Adipocyte (in vitro differentiated cells): ENCODE measurements at regions not wholly inside any gene's neighbourhood (a gene's known extent, or its start where the extent isn't known, plus 50 kb on each side); places are given as distances from the start of the nearest gene placed in this dataset.
"Not testable (repeated sequence)": the region's sequence is repeated elsewhere in the genome, so short reads cannot be mapped to it uniquely, and the experiment has no call there.

Experiments used
- DNase-seq: peaks from one replicate; pipeline ENCODE4 v3.0.0-alpha.2; 2015; ENCODE audit warnings: low read depth
- H3K27me3 ChIP-seq: replicated peaks from 2 replicates; pipeline ENCODE4 v1.7.0; 2013; ENCODE audit warnings: mild to moderate bottlenecking, low read length, moderate library complexity; ENCODE audit not compliant: control insufficient read depth, insufficient read depth
- H3K36me3 ChIP-seq: 2 replicates; pipeline ENCODE4 v1.7.0; 2013; ENCODE audit warnings: low read length, mild to moderate bottlenecking, moderate library complexity; ENCODE audit not compliant: control insufficient read depth, insufficient read depth, severe bottlenecking
- H3K4me1 ChIP-seq: 2 replicates; pipeline ENCODE4 v1.7.0; 2013; ENCODE audit warnings: mild to moderate bottlenecking, low read length, moderate library complexity; ENCODE audit not compliant: control insufficient read depth, insufficient read depth
- H3K4me3 ChIP-seq: 2 replicates; pipeline ENCODE4 v1.7.0; 2013; ENCODE audit warnings: mild to moderate bottlenecking, low read length, moderate library complexity
- H3K9ac ChIP-seq: 2 replicates; pipeline ENCODE4 v1.7.0; 2013; ENCODE audit warnings: mild to moderate bottlenecking, low read length, moderate library complexity
- H3K9me3 ChIP-seq: 2 replicates; pipeline ENCODE4 v1.7.0; 2013; ENCODE audit warnings: mild to moderate bottlenecking, low read length, moderate library complexity; ENCODE audit not compliant: control insufficient read depth

GRCh38 chr3:96483191-96483590, 331.2 kb upstream of the EPHA6 start:
- not testable (repeated sequence) for H3K9me3 ChIP-seq, H3K36me3 ChIP-seq, DNase-seq, H3K9ac ChIP-seq, H3K27me3 ChIP-seq, H3K4me1 ChIP-seq, H3K4me3 ChIP-seq

- DNase-seq = no peak
- no peak overlapping the region for H3K9ac ChIP-seq
- H3K4me3 ChIP-seq = no peak overlapping the region
- no peaks in the 10 kb centered on the region for H3K27me3 ChIP-seq
- H3K36me3 ChIP-seq = no peaks in the 10 kb centered on the region
- no peaks in the 10 kb centered on the region for H3K9me3 ChIP-seq
- peaks cover 3% of the 10 kb centered on the region for H3K4me1 ChIP-seq
Observed at GRCh38 chr3:96483781-96484180, 330.6 kb upstream of the EPHA6 start.

- no peaks in the 10 kb centered on the region for H3K27me3 ChIP-seq
- no peak overlapping the region for H3K4me3 ChIP-seq
- H3K9me3 ChIP-seq = no peaks in the 10 kb centered on the region
- DNase-seq = no peak
- H3K4me1 ChIP-seq = peaks cover 3% of the 10 kb centered on the region
- no peak overlapping the region for H3K9ac ChIP-seq
- no peaks in the 10 kb centered on the region for H3K36me3 ChIP-seq
Observed at GRCh38 chr3:96488708-96489107, 325.7 kb upstream of the EPHA6 start.

- no peaks in the 10 kb centered on the region for H3K9me3 ChIP-seq
- no peaks in the 10 kb centered on the region for H3K27me3 ChIP-seq
- no peaks in the 10 kb centered on the region for H3K36me3 ChIP-seq
- DNase-seq = no peak
- no peak overlapping the region for H3K9ac ChIP-seq
- H3K4me1 ChIP-seq = peaks cover 3% of the 10 kb centered on the region
- H3K4me3 ChIP-seq = no peak overlapping the region
Observed at GRCh38 chr3:96491023-96491422, 323.4 kb upstream of the EPHA6 start.

- no peak for DNase-seq
- Histone ChIP-seq H3K9ac (no peak overlapping the region), H3K4me1 (peaks cover under 1% of the 10 kb centered on the region), H3K4me3 (no peak overlapping the region), H3K27me3 (no peaks in the 10 kb centered on the region), H3K36me3 (no peaks in the 10 kb centered on the region), H3K9me3 (no peaks in the 10 kb centered on the region)
Observed at GRCh38 chr3:96491868-96492267, 322.5 kb upstream of the EPHA6 start.

- Histone ChIP-seq H3K4me3 (no peak overlapping the region), H3K36me3 (no peaks in the 10 kb centered on the region), H3K9ac (no peak overlapping the region), H3K9me3 (no peaks in the 10 kb centered on the region), H3K27me3 (no peaks in the 10 kb centered on the region), H3K4me1 (no peaks in the 10 kb centered on the region)
- no peak for DNase-seq
Observed at GRCh38 chr3:96510334-96510733, 304.1 kb upstream of the EPHA6 start.

DNA sequence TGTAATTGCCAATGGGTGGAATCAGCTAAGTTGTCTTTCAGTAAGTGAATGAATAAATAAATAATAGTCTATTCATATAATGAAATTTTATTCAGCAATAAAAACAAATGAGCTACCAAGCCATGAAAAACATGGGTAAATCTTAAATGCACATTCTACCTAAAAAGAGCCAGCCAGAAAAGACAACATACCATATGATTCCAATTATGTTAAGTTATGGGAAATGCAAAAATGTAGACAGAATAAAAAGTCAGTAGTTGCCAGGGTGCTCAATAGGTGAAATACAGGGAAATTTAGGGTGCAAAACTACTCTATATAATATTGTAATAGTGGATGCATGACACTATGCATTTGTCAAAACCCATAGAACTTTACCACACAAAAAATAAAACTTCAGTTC, 277.2 kb upstream of the EPHA6 start:
- no peak for DNase-seq
- H3K36me3 ChIP-seq = no peaks in the 10 kb centered on the region
- H3K4me3 ChIP-seq = no peak overlapping the region
- no peak overlapping the region for H3K9ac ChIP-seq
- no peaks in the 10 kb centered on the region for H3K9me3 ChIP-seq
- no peaks in the 10 kb centered on the region for H3K27me3 ChIP-seq
- H3K4me1 ChIP-seq = no peaks in the 10 kb centered on the region

- no peaks in the 10 kb centered on the region for H3K36me3 ChIP-seq
- no peaks in the 10 kb centered on the region for H3K9me3 ChIP-seq
- no peaks in the 10 kb centered on the region for H3K27me3 ChIP-seq
- no peaks in the 10 kb centered on the region for H3K4me1 ChIP-seq
- no peak overlapping the region for H3K4me3 ChIP-seq
- H3K9ac ChIP-seq = no peak overlapping the region
- no peak for DNase-seq
Observed at GRCh38 chr3:96538186-96538585, 276.2 kb upstream of the EPHA6 start.

- Histone ChIP-seq H3K27me3 (no peaks in the 10 kb centered on the region), H3K9me3 (peaks cover 8% of the 10 kb centered on the region), H3K4me3 (no peak overlapping the region), H3K36me3 (no peaks in the 10 kb centered on the region), H3K4me1 (no peaks in the 10 kb centered on the region), H3K9ac (no peak overlapping the region)
- DNase-seq = no peak
Observed at GRCh38 chr3:96548073-96548472, 266.3 kb upstream of the EPHA6 start.

DNA sequence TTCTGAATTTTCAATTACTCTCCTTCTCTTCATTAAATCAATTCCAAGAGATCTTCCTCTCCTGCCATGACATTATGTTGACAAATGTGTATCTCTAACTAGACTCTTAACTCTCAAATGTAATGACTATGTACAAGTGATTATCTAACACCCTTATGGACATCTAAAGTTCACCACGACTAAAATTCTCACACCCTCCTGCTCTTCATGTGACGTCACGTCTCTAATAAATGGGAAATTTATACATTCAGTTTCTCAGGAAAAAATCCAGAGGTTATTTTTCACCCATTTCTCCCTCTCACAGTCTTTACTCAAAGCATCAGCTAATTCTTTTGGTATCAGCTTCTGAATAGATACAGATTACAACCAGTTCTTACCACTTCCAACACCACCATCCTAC, 237.5 kb upstream of the EPHA6 start:
- Histone ChIP-seq H3K4me3 (no peak overlapping the region), H3K9me3 (peaks cover 11% of the 10 kb centered on the region), H3K4me1 (no peaks in the 10 kb centered on the region), H3K9ac (no peak overlapping the region), H3K27me3 (no peaks in the 10 kb centered on the region), H3K36me3 (no peaks in the 10 kb centered on the region)
- DNase-seq = no peak

GRCh38 chr3:96584066-96584465, 230.3 kb upstream of the EPHA6 start:
- Histone ChIP-seq H3K36me3 (no peaks in the 10 kb centered on the region), H3K9ac (no peak overlapping the region), H3K4me3 (no peak overlapping the region), H3K4me1 (no peaks in the 10 kb centered on the region), H3K27me3 (no peaks in the 10 kb centered on the region), H3K9me3 (no peaks in the 10 kb centered on the region)
- DNase-seq = no peak

- H3K4me1 ChIP-seq, H3K9me3 ChIP-seq, DNase-seq, H3K27me3 ChIP-seq, H3K9ac ChIP-seq, H3K4me3 ChIP-seq, H3K36me3 ChIP-seq: not testable (repeated sequence)
Observed at GRCh38 chr3:96606865-96607264, 207.5 kb upstream of the EPHA6 start.
